Inflammatory macrophage treated with lipopolysaccharide for 1 hour (primary cell): ENCODE measurements at regions not wholly inside any gene's neighbourhood (a gene's known extent, or its start where the extent isn't known, plus 50 kb on each side); places are given as distances from the start of the nearest gene placed in this dataset.
"Not testable (repeated sequence)": the region's sequence is repeated elsewhere in the genome, so short reads cannot be mapped to it uniquely, and the experiment has no call there.

Experiments
- DNase-seq, 2 donors: peaks; one replicate each; pipeline ENCODE4 v3.0.0-alpha.2; 2020 to 2022

- DNase-seq, result no peak
These were observed 378.8 kb downstream of the MED13L start for GRCh38 chr12:115898670-115899069.

- DNase-seq, result no peak
These were observed 379.8 kb downstream of the MED13L start for GRCh38 chr12:115897729-115898128.

- DNase-seq, result peak in 1 of 2 donors; percentile 2
These were observed 382.2 kb downstream of the MED13L start for GRCh38 chr12:115895247-115895646.

GRCh38 chr12:115891556-115892164 is 385.8 kb downstream of the MED13L start:
- no peak for DNase-seq

- no peak for DNase-seq
These were observed 390.8 kb downstream of the MED13L start for GRCh38 chr12:115886666-115887065.

- no peak for DNase-seq
These were observed 392.3 kb downstream of the MED13L start for GRCh38 chr12:115885040-115885690.

GRCh38 chr12:115882936-115883335 is 394.6 kb downstream of the MED13L start:
- DNase-seq, result no peak

GRCh38 chr12:115880238-115880637 is 397.3 kb downstream of the MED13L start:
- DNase-seq, result no peak

GRCh38 chr12:115879354-115879753 is 398.1 kb downstream of the MED13L start:
- DNase-seq, result no peak

GRCh38 chr12:115873451-115874082 is 403.9 kb downstream of the MED13L start:
- no peak for DNase-seq

- DNase-seq, result no peak
These were observed 404.6 kb downstream of the MED13L start for GRCh38 chr12:115872919-115873357.

- DNase-seq, result no peak
These were observed 405.3 kb downstream of the MED13L start for GRCh38 chr12:115872212-115872611.

GRCh38 chr12:115871714-115872113 is 405.8 kb downstream of the MED13L start:
- DNase-seq, result peak; percentile 4 to 45

- no peak for DNase-seq
These were observed 407.0 kb downstream of the MED13L start for GRCh38 chr12:115870510-115870909.

GRCh38 chr12:115870021-115870420 is 407.5 kb downstream of the MED13L start:
- DNase-seq, result no peak

- DNase-seq, result no peak
These were observed 407.9 kb downstream of the MED13L start for GRCh38 chr12:115869604-115870003.

GRCh38 chr12:115868624-115869023 is 408.9 kb downstream of the MED13L start:
- no peak for DNase-seq

- DNase-seq, result no peak
These were observed 409.6 kb downstream of the MED13L start for GRCh38 chr12:115867854-115868253.

GRCh38 chr12:115866909-115867525 is 410.5 kb downstream of the MED13L start:
- no peak for DNase-seq

- not testable (repeated sequence) for DNase-seq
These were observed 411.2 kb downstream of the MED13L start for GRCh38 chr12:115866281-115866680.

- no peak for DNase-seq
These were observed 413.1 kb downstream of the MED13L start for GRCh38 chr12:115864396-115864795.

GRCh38 chr12:115860619-115861018 is 416.9 kb downstream of the MED13L start:
- no peak for DNase-seq

- no peak for DNase-seq
These were observed 418.3 kb downstream of the MED13L start for GRCh38 chr12:115859231-115859630.

- no peak for DNase-seq
These were observed 419.6 kb downstream of the MED13L start for GRCh38 chr12:115857923-115858322.
